ENCODE measurements at regions not wholly inside any gene's neighbourhood (a gene's known extent, or its start where the extent isn't known, plus 50 kb on each side); places are given as distances from the start of the nearest gene placed in this dataset.

DNA sequence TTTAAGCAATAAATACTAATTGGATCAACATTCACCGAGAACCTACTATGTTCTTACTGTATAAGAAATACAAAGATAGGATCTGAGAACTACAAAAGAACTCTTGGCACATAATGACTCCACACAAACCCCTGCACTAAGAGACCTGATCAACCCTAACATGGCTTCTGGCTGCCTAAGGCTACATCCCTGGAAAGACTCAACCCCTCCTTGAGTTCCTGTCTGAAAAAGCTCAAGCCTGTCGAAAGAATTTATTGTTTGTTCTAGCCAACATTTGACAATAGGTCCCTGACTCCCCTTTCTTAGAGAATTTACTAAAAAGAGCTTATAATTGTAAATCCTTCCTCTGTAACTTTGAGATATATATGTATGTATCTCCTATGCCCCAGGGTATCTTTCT is 125.3 kb upstream of the SGCE start:
- Histone ChIP-seq H3K4me2 (ENCODE audit: low read length) (no peak overlapping the region), H3K27ac (ENCODE audit: low read depth, low read length) (no peak overlapping the region), H3K36me3 (ENCODE audit: control insufficient read depth in 1 of 2, insufficient read depth in 2 of 2, low read length in 2 of 2) (no peaks in the 10 kb centered on the region), H3K9me3 (ENCODE audit: control insufficient read depth in 1 of 2, insufficient read depth in 1 of 2, low read depth in 1 of 2, low read length in 2 of 2) (no peaks in the 10 kb centered on the region), H4K20me1 (ENCODE audit: insufficient read depth) (no peaks in the 10 kb centered on the region), H3K79me2 (ENCODE audit: insufficient read depth, low read length) (no peaks in the 10 kb centered on the region), H3K9me2 (ENCODE audit: insufficient read depth) (no peaks in the 10 kb centered on the region), H2AFZ (ENCODE audit: low read depth, low read length, poor library complexity, severe bottlenecking) (no peak overlapping the region), H3K4me1 (ENCODE audit: control insufficient read depth in 1 of 2, insufficient read depth in 2 of 2, low read length in 2 of 2) (no peaks in the 10 kb centered on the region), H3K27me3 (ENCODE audit: insufficient read depth, low read length) (no peaks in the 10 kb centered on the region), H3K9ac (ENCODE audit: low read length) (no peak overlapping the region), H3K4me3 (replicated peaks in 1 of 2; ENCODE audit: low read depth in 1 of 2, low read length in 2 of 2) (no peak overlapping the region)
- ChIA-PET CTCF (no interaction called here), POLR2A (no interaction called here), RAD21 (ENCODE audit: low non-redundant PET in 1 of 2, low total read pairs in 2 of 2, uncharacterized antibody in 2 of 2, unreplicated experiment in 2 of 2) (no interaction called here)
- TF ChIP-seq SIN3A (IDR thresholded peaks at IDR 0.05; ENCODE audit: low read depth) (no peak), SRF (IDR thresholded peaks at IDR 0.05; ENCODE audit: low read depth) (no peak), CBX3 (IDR thresholded peaks at IDR 0.05; ENCODE audit: low read depth) (no peak), POLR2A (IDR thresholded peaks at IDR 0.05; ENCODE audit: borderline replicate concordance, extremely low read depth, insufficient read depth, insufficient read length) (no peak), FOSL1 (IDR thresholded peaks at IDR 0.05; ENCODE audit: low read depth) (no peak), ZNF274 (IDR thresholded peaks at IDR 0.05; ENCODE audit: low read depth, low read length) (no peak), YY1 (IDR thresholded peaks at IDR 0.05; ENCODE audit: extremely low read depth, insufficient replicate concordance, low read depth, low read length) (no peak), ELF1 (IDR thresholded peaks at IDR 0.05; ENCODE audit: borderline replicate concordance, low read depth) (no peak), TCF7L2 (IDR thresholded peaks at IDR 0.05; ENCODE audit: borderline replicate concordance, extremely low read depth, insufficient read depth, insufficient read length) (no peak), EZH2phosphoT487 (IDR thresholded peaks at IDR 0.05; ENCODE audit: borderline replicate concordance) (no peak), EZH2 (IDR thresholded peaks at IDR 0.05) (no peak), JUND (IDR thresholded peaks at IDR 0.05) (no peak), ZFX (IDR thresholded peaks at IDR 0.05) (no peak), RAD21 (IDR thresholded peaks at IDR 0.05; ENCODE audit: low read depth) (no peak), EGR1 (IDR thresholded peaks at IDR 0.05; ENCODE audit: low read depth) (no peak)
- TF ChIP-seq, protein P1, sequence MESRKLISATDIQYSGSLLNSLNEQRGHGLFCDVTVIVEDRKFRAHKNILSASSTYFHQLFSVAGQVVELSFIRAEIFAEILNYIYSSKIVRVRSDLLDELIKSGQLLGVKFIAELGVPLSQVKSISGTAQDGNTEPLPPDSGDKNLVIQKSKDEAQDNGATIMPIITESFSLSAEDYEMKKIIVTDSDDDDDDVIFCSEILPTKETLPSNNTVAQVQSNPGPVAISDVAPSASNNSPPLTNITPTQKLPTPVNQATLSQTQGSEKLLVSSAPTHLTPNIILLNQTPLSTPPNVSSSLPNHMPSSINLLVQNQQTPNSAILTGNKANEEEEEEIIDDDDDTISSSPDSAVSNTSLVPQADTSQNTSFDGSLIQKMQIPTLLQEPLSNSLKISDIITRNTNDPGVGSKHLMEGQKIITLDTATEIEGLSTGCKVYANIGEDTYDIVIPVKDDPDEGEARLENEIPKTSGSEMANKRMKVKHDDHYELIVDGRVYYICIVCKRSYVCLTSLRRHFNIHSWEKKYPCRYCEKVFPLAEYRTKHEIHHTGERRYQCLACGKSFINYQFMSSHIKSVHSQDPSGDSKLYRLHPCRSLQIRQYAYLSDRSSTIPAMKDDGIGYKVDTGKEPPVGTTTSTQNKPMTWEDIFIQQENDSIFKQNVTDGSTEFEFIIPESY (IDR thresholded peaks at IDR 0.05; ENCODE audit: extremely low read depth, insufficient replicate concordance, low read length) = no peak
- TF ChIP-seq, protein P2, sequence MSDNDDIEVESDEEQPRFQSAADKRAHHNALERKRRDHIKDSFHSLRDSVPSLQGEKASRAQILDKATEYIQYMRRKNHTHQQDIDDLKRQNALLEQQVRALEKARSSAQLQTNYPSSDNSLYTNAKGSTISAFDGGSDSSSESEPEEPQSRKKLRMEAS (IDR thresholded peaks at IDR 0.05) = no peak
- TF ChIP-seq, protein P3, sequence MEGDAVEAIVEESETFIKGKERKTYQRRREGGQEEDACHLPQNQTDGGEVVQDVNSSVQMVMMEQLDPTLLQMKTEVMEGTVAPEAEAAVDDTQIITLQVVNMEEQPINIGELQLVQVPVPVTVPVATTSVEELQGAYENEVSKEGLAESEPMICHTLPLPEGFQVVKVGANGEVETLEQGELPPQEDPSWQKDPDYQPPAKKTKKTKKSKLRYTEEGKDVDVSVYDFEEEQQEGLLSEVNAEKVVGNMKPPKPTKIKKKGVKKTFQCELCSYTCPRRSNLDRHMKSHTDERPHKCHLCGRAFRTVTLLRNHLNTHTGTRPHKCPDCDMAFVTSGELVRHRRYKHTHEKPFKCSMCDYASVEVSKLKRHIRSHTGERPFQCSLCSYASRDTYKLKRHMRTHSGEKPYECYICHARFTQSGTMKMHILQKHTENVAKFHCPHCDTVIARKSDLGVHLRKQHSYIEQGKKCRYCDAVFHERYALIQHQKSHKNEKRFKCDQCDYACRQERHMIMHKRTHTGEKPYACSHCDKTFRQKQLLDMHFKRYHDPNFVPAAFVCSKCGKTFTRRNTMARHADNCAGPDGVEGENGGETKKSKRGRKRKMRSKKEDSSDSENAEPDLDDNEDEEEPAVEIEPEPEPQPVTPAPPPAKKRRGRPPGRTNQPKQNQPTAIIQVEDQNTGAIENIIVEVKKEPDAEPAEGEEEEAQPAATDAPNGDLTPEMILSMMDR (IDR thresholded peaks at IDR 0.05 in 2 of 3, conservative IDR thresholded peaks at IDR 0.05 in 1 of 3; ENCODE audit: borderline replicate concordance in 1 of 3, insufficient read depth in 1 of 3, low read depth in 2 of 3, low read length in 2 of 3) = no peak
- TF ChIP-seq, protein P4, sequence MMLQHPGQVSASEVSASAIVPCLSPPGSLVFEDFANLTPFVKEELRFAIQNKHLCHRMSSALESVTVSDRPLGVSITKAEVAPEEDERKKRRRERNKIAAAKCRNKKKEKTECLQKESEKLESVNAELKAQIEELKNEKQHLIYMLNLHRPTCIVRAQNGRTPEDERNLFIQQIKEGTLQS (IDR thresholded peaks at IDR 0.05) = no peak
- intact Hi-C loops (cut with micrococcal nuclease) = no loop called here
- DNase-seq (ENCODE audit: low read depth, low spot score) = no peak
- ATAC-seq = no peak
- BruUV-seq (replicated peaks) = no TSS peak

Measured in HCT116 (cell line).